Lung (tissue), 11 donors: ENCODE measurements at regions not wholly inside any gene's neighbourhood (a gene's known extent, or its start where the extent isn't known, plus 50 kb on each side); places are given as distances from the start of the nearest gene placed in this dataset.

Experiments used
- ATAC-seq: fragments of 200-7000 bp; cut with Tn5 transposase; one replicate; pipeline ENCODE4 v1.9.1; 2020; ENCODE audit warnings: moderate number of reproducible peaks; ENCODE audit not compliant: insufficient read depth, low FRiP score
- DNase-seq, 3 donors: peaks; one replicate each; pipeline ENCODE4 v3.0.0-alpha.2; 2013 to 2017
- H3K27ac ChIP-seq, 2 donors: one replicate each; pipeline ENCODE4 v1.5.1; 2013; ENCODE audit warnings: mild to moderate bottlenecking in 2 of 2, moderate library complexity in 2 of 2, control low read depth in 1 of 2, inconsistent platforms in 1 of 2, low read depth in 1 of 2, low read length in 1 of 2
- H3K27me3 ChIP-seq, 3 donors: one replicate each; pipeline ENCODE4 v1.5.1; 2013; ENCODE audit warnings: low read length in 2 of 3; ENCODE audit not compliant: control insufficient read depth in 3 of 3, insufficient read depth in 3 of 3
- H3K36me3 ChIP-seq, 4 donors: one replicate each; pipeline ENCODE4 v1.5.1; 2013; ENCODE audit warnings: low read length in 4 of 4, mild to moderate bottlenecking in 1 of 4, moderate library complexity in 1 of 4; ENCODE audit not compliant: control insufficient read depth in 4 of 4, insufficient read depth in 4 of 4
- H3K4me1 ChIP-seq, 5 donors: one replicate each; pipeline ENCODE4 v1.5.1; 2013; ENCODE audit warnings: low read length in 5 of 5, mild to moderate bottlenecking in 2 of 5, moderate library complexity in 1 of 5; ENCODE audit not compliant: control insufficient read depth in 5 of 5, insufficient read depth in 5 of 5
- H3K4me3 ChIP-seq: one replicate; pipeline ENCODE4 v1.5.1; 2013; ENCODE audit warnings: mild to moderate bottlenecking, control low read depth, moderate library complexity
- H3K9ac ChIP-seq, 2 donors: one replicate each; pipeline ENCODE4 v1.5.1; 2013; ENCODE audit warnings: low read length in 2 of 2, control low read depth in 1 of 2; ENCODE audit not compliant: insufficient read depth in 1 of 2
- H3K9me3 ChIP-seq, 4 donors: one replicate each; pipeline ENCODE4 v1.5.1; 2013; ENCODE audit warnings: low read length in 3 of 4, mild to moderate bottlenecking in 1 of 4, moderate library complexity in 1 of 4; ENCODE audit not compliant: control insufficient read depth in 4 of 4, insufficient read depth in 3 of 4
- WGBS, 2 donors: extraction: QIAGEN DNeasy Blood & Tissue Kit; methylation state at CpG; one replicate each; pipeline ENCODE4 v1.1.7; 2013; 5-methylcytosine and 5-hydroxymethylcytosine counted together
- TF ChIP-seq, protein P1 (sequence below): IDR thresholded peaks from 2 replicates; pipeline ENCODE4 v1.5.1; 2012; ENCODE audit warnings: mild to moderate bottlenecking; ENCODE audit errors: control extremely low read depth, extremely low read depth
- donor health status: control.
- donor health status: control.
- donor health status: Bipolar disorder and iron deficiency.
- donor health status: healthy.
- donor health status: DM: yes; HTN: yes; CAD: no.

DNA sequence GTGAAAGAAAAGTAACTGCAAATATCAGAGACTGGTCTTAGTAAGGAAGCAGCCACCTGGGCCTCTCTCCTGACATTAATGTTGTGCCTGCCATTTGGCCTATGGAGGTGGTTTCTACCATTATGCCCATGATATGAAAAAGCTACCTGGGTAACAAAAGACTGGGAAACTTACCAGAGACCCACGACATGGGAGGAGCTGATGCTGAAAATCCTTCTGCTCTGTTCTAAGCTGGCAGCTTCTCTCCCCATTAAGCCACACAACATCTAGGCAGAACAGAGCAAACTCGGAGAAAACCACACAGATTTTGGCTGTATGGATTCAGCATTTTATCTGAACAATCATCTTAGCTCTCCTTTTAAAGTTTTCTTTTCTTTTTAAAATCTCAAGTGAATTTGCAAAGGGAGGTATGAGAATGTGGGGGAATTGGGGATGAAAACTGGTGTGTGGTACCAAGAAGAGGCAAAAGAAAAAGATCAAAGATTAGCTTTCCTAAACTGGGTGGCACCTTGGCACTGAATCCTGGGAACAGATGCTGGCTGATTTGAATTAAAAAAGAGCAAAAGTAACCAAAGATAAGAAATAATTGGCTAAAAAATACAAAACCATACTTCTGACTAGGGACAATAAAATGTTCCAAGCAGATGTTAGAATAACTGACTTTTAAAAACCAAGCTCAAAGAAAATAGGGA lies 128.6 kb upstream of the ANKRD1 start:
- ATAC-seq (no peak), DNase-seq (no peak)
- WGBS, 2 donors, result 69 to 73% methylated on average over 2 of the region's 2 CpGs
- Histone ChIP-seq H3K4me3 (no peak overlapping the region), H3K27ac (no peak overlapping the region), H3K4me1 (peaks cover 2 to 40% (median 8%) of the 10 kb centered on the region in 5 donors), H3K27me3 (no peaks in the 10 kb centered on the region), H3K9ac (no peak overlapping the region), H3K9me3 (no peaks in the 10 kb centered on the region), H3K36me3 (no peaks in the 10 kb centered on the region)
- TF ChIP-seq, protein P1, sequence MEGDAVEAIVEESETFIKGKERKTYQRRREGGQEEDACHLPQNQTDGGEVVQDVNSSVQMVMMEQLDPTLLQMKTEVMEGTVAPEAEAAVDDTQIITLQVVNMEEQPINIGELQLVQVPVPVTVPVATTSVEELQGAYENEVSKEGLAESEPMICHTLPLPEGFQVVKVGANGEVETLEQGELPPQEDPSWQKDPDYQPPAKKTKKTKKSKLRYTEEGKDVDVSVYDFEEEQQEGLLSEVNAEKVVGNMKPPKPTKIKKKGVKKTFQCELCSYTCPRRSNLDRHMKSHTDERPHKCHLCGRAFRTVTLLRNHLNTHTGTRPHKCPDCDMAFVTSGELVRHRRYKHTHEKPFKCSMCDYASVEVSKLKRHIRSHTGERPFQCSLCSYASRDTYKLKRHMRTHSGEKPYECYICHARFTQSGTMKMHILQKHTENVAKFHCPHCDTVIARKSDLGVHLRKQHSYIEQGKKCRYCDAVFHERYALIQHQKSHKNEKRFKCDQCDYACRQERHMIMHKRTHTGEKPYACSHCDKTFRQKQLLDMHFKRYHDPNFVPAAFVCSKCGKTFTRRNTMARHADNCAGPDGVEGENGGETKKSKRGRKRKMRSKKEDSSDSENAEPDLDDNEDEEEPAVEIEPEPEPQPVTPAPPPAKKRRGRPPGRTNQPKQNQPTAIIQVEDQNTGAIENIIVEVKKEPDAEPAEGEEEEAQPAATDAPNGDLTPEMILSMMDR, result no peak

DNA sequence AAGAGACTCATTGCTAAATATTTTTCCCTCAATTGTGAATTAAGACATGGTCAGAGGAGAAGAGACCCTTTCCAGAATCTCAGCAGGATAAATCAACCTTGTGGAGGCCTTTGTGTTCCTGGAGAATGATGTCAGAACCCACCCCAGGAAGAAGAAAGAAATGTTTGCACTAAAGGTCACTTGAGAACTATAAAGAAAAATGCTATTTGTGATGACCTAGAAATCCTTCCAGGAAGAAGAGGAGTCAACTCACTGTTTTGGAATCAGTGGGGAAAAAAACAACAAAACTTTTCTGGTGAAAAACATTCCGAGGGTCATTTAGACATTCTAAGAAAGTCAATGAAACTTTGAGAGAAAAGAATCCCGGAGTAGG lies 129.1 kb upstream of the ANKRD1 start:
- H3K27ac ChIP-seq, result no peak overlapping the region
- TF ChIP-seq, protein P1, result no peak
- no peaks in the 10 kb centered on the region for H3K27me3 ChIP-seq
- H3K4me3 ChIP-seq, result no peak overlapping the region
- no peaks in the 10 kb centered on the region for H3K36me3 ChIP-seq
- DNase-seq (no peak), ATAC-seq (no peak)
- WGBS, 2 donors, result 79 to 84% methylated on average over 2 of the region's 2 CpGs
- H3K9me3 ChIP-seq, result no peaks in the 10 kb centered on the region
- peaks cover 2 to 40% (median 8%) of the 10 kb centered on the region in 5 donors for H3K4me1 ChIP-seq
- no peak overlapping the region for H3K9ac ChIP-seq

DNA sequence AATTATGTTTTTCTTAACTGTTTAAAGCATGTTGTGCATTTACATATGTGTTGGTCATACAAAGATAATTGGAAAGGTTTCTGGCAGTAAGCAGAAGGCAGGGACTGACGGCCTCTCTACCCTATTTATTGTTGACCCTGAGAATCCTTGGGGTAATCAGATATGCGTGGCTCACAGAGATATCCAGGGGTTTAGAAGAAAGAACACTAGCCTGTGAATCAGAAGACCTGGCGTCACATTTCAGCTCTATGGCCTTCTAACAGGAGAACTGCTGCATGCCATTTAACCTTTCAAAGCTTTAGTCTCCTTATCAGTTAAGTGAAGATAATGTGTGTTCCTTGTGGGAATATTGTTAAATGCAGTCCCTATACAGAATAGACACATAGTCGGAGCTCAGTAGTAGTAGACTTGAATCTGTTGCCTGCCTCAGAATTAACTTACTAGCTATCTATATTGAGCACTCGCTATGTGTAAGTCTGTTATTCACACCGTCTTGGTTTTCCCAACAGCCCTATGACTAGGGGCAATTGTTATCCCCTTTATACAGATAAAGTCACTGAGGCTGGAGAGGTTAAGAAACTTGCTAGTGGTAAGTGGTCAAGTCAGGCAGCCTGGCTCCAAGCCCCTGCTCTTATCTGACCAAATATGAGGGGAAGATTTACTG lies 129.6 kb upstream of the ANKRD1 start:
- Histone ChIP-seq H3K4me3 (no peak overlapping the region), H3K4me1 (peaks cover 2 to 40% (median 8%) of the 10 kb centered on the region in 5 donors), H3K27ac (no peak overlapping the region), H3K9ac (no peak overlapping the region), H3K27me3 (no peaks in the 10 kb centered on the region), H3K36me3 (no peaks in the 10 kb centered on the region), H3K9me3 (no peaks in the 10 kb centered on the region)
- TF ChIP-seq, protein P1, result no peak
- ATAC-seq, result no peak
- WGBS, 2 donors, result 88 to 96% methylated on average over 6 of the region's 6 CpGs
- DNase-seq, result no peak
